ENCODE measurements at regions not wholly inside any gene's neighbourhood (a gene's known extent, or its start where the extent isn't known, plus 50 kb on each side); places are given as distances from the start of the nearest gene placed in this dataset.

DNA sequence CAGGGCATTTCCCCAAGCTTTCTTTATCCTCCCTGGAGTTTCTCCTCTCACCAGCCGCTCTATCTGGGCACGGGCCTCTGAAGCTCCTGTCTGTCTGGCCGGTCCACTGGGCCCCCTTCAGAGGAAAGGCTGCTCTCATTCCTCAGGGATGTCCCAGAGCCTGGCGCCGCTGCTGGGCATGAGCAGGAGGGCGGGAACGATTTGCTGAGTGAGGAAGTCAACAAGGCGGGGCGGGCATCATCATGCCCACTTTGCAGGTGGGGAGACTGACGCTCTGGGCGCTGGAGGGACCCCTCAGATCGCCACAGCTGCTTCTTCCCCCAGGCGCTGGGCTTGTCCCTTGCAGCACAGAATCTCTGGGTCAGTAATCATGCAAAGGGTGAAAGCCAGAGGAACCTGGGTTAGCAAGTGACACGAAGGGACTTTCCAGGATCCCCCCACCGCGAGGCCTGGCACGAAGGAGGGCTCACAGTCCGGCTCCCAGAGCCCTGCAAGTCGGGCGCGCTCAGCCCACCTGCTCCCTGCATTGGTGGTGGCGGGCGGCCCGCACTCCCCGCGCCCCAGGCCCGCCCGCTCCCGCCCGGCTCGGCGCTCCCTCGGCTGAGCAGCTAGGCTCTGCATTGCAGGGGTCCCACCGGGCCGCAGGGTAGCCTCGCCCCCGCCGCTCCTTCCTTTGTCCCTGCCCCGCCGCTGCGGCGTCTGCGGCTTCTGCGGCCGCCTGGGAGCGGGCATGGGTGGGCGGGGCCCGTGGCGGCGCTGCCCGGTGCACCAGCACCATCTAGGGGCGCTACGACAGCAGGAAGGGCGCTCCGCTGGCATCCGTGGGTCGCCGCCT lies 157.8 kb downstream of the CYRIA start:
- H4K20me1 ChIP-seq (ENCODE audit: control insufficient read depth, insufficient read depth, insufficient read length), result no peaks in the 10 kb centered on the region
- no peaks in the 10 kb centered on the region for H3K9me3 Mint-ChIP-seq
- H3K56ac ChIP-seq (ENCODE audit: insufficient read length, low read depth, low read length), result no peak overlapping the region
- H2BK5ac ChIP-seq (ENCODE audit: insufficient read length, low read length), result no peak overlapping the region
- H2AK5ac ChIP-seq (ENCODE audit: insufficient read length, low read length), result no peak overlapping the region
- H3K4ac ChIP-seq (ENCODE audit: low read depth, low read length), result no peak overlapping the region
- no peaks in the 10 kb centered on the region for H3K36me3 Mint-ChIP-seq (ENCODE audit: insufficient read depth in 1 of 3, low read depth in 3 of 3)
- H3T11ph ChIP-seq (ENCODE audit: low read length), result no peak overlapping the region
- H3K18ac ChIP-seq (ENCODE audit: insufficient read length, low read depth, low read length), result no peak overlapping the region
- no peak overlapping the region for H3K9ac ChIP-seq (ENCODE audit: extremely low read depth, insufficient read length, low read length)
- H2BK20ac ChIP-seq (ENCODE audit: low read depth, low read length, poor library complexity, severe bottlenecking), result no peak overlapping the region
- no peak overlapping the region for H2BK12ac ChIP-seq (ENCODE audit: insufficient read length, low read depth, low read length)
- no peak overlapping the region for H3K27ac ChIP-seq (ENCODE audit: insufficient read length, low read depth, low read length)
- DNase-seq, result peak; percentile 76
- no peak overlapping the region for H3K27ac Mint-ChIP-seq
- H2BK15ac ChIP-seq (ENCODE audit: low read depth, low read length), result no peak overlapping the region
- H3K4me2 ChIP-seq (ENCODE audit: insufficient read depth, insufficient read length, low read length), result peak overlapping the region; percentile 63
- no peak overlapping the region for H4K8ac ChIP-seq (replicated peaks; ENCODE audit: insufficient read length, low read depth, low read length)
- H4K5ac ChIP-seq (ENCODE audit: insufficient read length, low read depth, low read length), result no peak overlapping the region
- H4K91ac ChIP-seq (ENCODE audit: insufficient read length, low read depth, low read length), result no peak overlapping the region
- H3K23me2 ChIP-seq (ENCODE audit: insufficient read length, low read depth, low read length, poor library complexity, severe bottlenecking), result peaks cover 7% of the 10 kb centered on the region
- H2AFZ ChIP-seq (ENCODE audit: low read length), result no peak overlapping the region
- H3K79me1 ChIP-seq (ENCODE audit: insufficient read depth, low read depth, low read length, poor library complexity, severe bottlenecking), result no peaks in the 10 kb centered on the region
- H3K4me1 ChIP-seq (ENCODE audit: insufficient read depth, low read length), result no peaks in the 10 kb centered on the region
- no CpG with 5 or more reads among the region's 58 CpGs for WGBS (ENCODE audit: extremely low coverage, insufficient read length, low lambda C conversion rate)
- H3K27me3 Mint-ChIP-seq (ENCODE audit: low read depth), result peaks cover 27% of the 10 kb centered on the region
- H3K14ac ChIP-seq (ENCODE audit: insufficient read depth, low read length), result peak overlapping the region; percentile 41
- TF ChIP-seq, protein P1, sequence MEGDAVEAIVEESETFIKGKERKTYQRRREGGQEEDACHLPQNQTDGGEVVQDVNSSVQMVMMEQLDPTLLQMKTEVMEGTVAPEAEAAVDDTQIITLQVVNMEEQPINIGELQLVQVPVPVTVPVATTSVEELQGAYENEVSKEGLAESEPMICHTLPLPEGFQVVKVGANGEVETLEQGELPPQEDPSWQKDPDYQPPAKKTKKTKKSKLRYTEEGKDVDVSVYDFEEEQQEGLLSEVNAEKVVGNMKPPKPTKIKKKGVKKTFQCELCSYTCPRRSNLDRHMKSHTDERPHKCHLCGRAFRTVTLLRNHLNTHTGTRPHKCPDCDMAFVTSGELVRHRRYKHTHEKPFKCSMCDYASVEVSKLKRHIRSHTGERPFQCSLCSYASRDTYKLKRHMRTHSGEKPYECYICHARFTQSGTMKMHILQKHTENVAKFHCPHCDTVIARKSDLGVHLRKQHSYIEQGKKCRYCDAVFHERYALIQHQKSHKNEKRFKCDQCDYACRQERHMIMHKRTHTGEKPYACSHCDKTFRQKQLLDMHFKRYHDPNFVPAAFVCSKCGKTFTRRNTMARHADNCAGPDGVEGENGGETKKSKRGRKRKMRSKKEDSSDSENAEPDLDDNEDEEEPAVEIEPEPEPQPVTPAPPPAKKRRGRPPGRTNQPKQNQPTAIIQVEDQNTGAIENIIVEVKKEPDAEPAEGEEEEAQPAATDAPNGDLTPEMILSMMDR (conservative IDR thresholded peaks at IDR 0.05), result peak; percentile 90
- H3K4me1 Mint-ChIP-seq, result peaks cover 12% of the 10 kb centered on the region in 2 experiments
- no peaks in the 10 kb centered on the region for H3K9me3 ChIP-seq (ENCODE audit: control insufficient read depth, low read depth, low read length)
- peak overlapping the region; percentile 63 to 78 for H3K4me3 Mint-ChIP-seq
- no peak overlapping the region for H2BK120ac ChIP-seq (ENCODE audit: low read depth, low read length, poor library complexity, severe bottlenecking)
- H3K27me3 ChIP-seq (ENCODE audit: insufficient read depth, low read length), result no peaks in the 10 kb centered on the region; the same call in 1 of the 2 replicates
- H3K23ac ChIP-seq (ENCODE audit: insufficient read length, low read depth, low read length), result no peak overlapping the region
- no peaks in the 10 kb centered on the region for H3K79me2 ChIP-seq (ENCODE audit: insufficient read depth, low read length)

Data from H9 (cell line).